ENCODE measurements at regions not wholly inside any gene's neighbourhood (a gene's known extent, or its start where the extent isn't known, plus 50 kb on each side); places are given as distances from the start of the nearest gene placed in this dataset.

DNA sequence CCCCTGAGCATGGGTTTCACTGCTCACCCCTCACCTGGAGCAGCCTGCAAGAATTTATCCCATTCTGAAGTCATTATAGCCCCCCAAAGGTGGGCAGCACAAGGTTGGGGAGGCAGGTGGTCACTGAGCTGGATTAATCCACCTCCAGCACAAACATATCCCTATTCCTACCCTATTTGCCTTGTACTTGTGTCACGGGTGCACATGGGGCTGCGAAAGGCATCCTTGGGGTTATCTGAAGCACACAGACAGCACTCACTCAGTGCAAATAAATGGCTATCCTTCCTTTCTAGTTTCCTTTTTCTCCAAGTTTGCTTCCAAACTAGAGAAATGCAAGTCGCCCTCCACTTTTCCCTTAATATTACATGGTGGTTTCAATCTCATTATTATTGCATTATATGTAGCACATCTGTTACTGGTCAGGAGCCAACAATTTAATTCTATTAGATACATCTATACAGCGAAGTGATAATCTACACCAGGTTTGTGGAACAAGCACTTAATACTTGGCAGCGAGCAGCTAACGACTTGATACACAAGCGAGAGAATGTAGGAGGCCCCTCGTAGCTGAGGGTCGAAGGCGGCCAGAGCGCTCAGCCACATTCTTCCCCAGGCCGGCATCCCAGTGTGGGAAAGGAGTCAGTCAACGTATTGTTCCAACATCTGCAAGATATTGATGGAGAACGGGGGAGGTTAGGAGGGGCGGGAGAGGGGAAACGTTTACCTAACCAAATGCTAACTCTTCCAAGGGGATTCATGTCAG, 121.3 kb upstream of the HABP2 start:
- H4K20me1 ChIP-seq (ENCODE audit: control insufficient read depth, extremely low read depth, insufficient read depth, low read length) = no peaks in the 10 kb centered on the region
- no peak for TF ChIP-seq EZH2 (IDR thresholded peaks at IDR 0.05; ENCODE audit: low read length, missing control alignments)
- TF ChIP-seq, protein P1, sequence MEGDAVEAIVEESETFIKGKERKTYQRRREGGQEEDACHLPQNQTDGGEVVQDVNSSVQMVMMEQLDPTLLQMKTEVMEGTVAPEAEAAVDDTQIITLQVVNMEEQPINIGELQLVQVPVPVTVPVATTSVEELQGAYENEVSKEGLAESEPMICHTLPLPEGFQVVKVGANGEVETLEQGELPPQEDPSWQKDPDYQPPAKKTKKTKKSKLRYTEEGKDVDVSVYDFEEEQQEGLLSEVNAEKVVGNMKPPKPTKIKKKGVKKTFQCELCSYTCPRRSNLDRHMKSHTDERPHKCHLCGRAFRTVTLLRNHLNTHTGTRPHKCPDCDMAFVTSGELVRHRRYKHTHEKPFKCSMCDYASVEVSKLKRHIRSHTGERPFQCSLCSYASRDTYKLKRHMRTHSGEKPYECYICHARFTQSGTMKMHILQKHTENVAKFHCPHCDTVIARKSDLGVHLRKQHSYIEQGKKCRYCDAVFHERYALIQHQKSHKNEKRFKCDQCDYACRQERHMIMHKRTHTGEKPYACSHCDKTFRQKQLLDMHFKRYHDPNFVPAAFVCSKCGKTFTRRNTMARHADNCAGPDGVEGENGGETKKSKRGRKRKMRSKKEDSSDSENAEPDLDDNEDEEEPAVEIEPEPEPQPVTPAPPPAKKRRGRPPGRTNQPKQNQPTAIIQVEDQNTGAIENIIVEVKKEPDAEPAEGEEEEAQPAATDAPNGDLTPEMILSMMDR (conservative IDR thresholded peaks at IDR 0.05 in 1 of 2, IDR thresholded peaks at IDR 0.05 in 1 of 2; ENCODE audit: low read depth in 1 of 2, low read length in 2 of 2) = no peak
- no peaks in the 10 kb centered on the region for H3K79me2 ChIP-seq (ENCODE audit: control insufficient read depth, insufficient read depth, low read length)
- no peaks in the 10 kb centered on the region for H3K4me1 ChIP-seq (ENCODE audit: control insufficient read depth, extremely low read depth, insufficient read depth, low read length)
- no peaks in the 10 kb centered on the region for H3K36me3 ChIP-seq (ENCODE audit: control insufficient read depth, insufficient read depth, low read length)
- H3K4me3 ChIP-seq (replicated peaks in 1 of 4; ENCODE audit: control extremely low read depth in 1 of 4, insufficient read depth in 1 of 4, low read depth in 3 of 4, low read length in 4 of 4) = no peak overlapping the region
- H3K27ac ChIP-seq (ENCODE audit: insufficient read depth, low read length) = no peak overlapping the region
- DNase-seq (ENCODE audit: low read depth in 2 of 2) = no peak
- no peak overlapping the region for H3K9ac ChIP-seq (ENCODE audit: insufficient read depth, low read length)
- no peaks in the 10 kb centered on the region for H3K9me3 ChIP-seq (ENCODE audit: control insufficient read depth, insufficient read depth, low read depth, low read length)
- peaks cover 2% of the 10 kb centered on the region for H3K27me3 ChIP-seq (ENCODE audit: control insufficient read depth, insufficient read depth, low read length)
- H3K4me2 ChIP-seq (ENCODE audit: extremely low read depth, insufficient read depth, low read length) = no peak overlapping the region
- no peak overlapping the region for H2AFZ ChIP-seq (ENCODE audit: low read length)

GRCh38 chr10:113433711-113434110, 119.1 kb upstream of the HABP2 start:
- Histone ChIP-seq H3K4me2 (ENCODE audit: extremely low read depth, insufficient read depth, low read length) (no peak overlapping the region), H3K27ac (ENCODE audit: insufficient read depth, low read length) (no peak overlapping the region)

GRCh38 chr10:113434315-113434714, 118.5 kb upstream of the HABP2 start:
- no peaks in the 10 kb centered on the region for H3K4me1 ChIP-seq (ENCODE audit: control insufficient read depth, extremely low read depth, insufficient read depth, low read length)
- no peak overlapping the region for H3K4me3 ChIP-seq (replicated peaks in 1 of 4; ENCODE audit: control extremely low read depth in 1 of 4, insufficient read depth in 1 of 4, low read depth in 3 of 4, low read length in 4 of 4)
- H4K20me1 ChIP-seq (ENCODE audit: control insufficient read depth, extremely low read depth, insufficient read depth, low read length) = no peaks in the 10 kb centered on the region
- no peak overlapping the region for H3K4me2 ChIP-seq (ENCODE audit: extremely low read depth, insufficient read depth, low read length)
- H3K27ac ChIP-seq (ENCODE audit: insufficient read depth, low read length) = no peak overlapping the region
- H3K79me2 ChIP-seq (ENCODE audit: control insufficient read depth, insufficient read depth, low read length) = no peaks in the 10 kb centered on the region
- H3K9me3 ChIP-seq (ENCODE audit: control insufficient read depth, insufficient read depth, low read depth, low read length) = no peaks in the 10 kb centered on the region
- no peaks in the 10 kb centered on the region for H3K36me3 ChIP-seq (ENCODE audit: control insufficient read depth, insufficient read depth, low read length)
- peaks cover 2% of the 10 kb centered on the region for H3K27me3 ChIP-seq (ENCODE audit: control insufficient read depth, insufficient read depth, low read length)
- H3K9ac ChIP-seq (ENCODE audit: insufficient read depth, low read length) = no peak overlapping the region
- TF ChIP-seq, protein P1 (conservative IDR thresholded peaks at IDR 0.05 in 1 of 2, IDR thresholded peaks at IDR 0.05 in 1 of 2; ENCODE audit: low read depth in 1 of 2, low read length in 2 of 2) = no peak
- no peak for TF ChIP-seq EZH2 (IDR thresholded peaks at IDR 0.05; ENCODE audit: low read length, missing control alignments)
- no peak overlapping the region for H2AFZ ChIP-seq (ENCODE audit: low read length)
- no peak for DNase-seq (ENCODE audit: low read depth in 2 of 2)

More at GRCh38 chr10:113433711-113434110, 119.1 kb upstream of the HABP2 start:
- Histone ChIP-seq H3K9me3 (ENCODE audit: control insufficient read depth, insufficient read depth, low read depth, low read length) (no peaks in the 10 kb centered on the region), H3K4me1 (ENCODE audit: control insufficient read depth, extremely low read depth, insufficient read depth, low read length) (no peaks in the 10 kb centered on the region), H2AFZ (ENCODE audit: low read length) (no peak overlapping the region), H4K20me1 (ENCODE audit: control insufficient read depth, extremely low read depth, insufficient read depth, low read length) (no peaks in the 10 kb centered on the region), H3K79me2 (ENCODE audit: control insufficient read depth, insufficient read depth, low read length) (no peaks in the 10 kb centered on the region), H3K4me3 (replicated peaks in 1 of 4; ENCODE audit: control extremely low read depth in 1 of 4, insufficient read depth in 1 of 4, low read depth in 3 of 4, low read length in 4 of 4) (no peak overlapping the region), H3K36me3 (ENCODE audit: control insufficient read depth, insufficient read depth, low read length) (no peaks in the 10 kb centered on the region), H3K27me3 (ENCODE audit: control insufficient read depth, insufficient read depth, low read length) (peaks cover 2% of the 10 kb centered on the region), H3K9ac (ENCODE audit: insufficient read depth, low read length) (no peak overlapping the region)
- DNase-seq (ENCODE audit: low read depth in 2 of 2) = no peak
- TF ChIP-seq, protein P1 (conservative IDR thresholded peaks at IDR 0.05 in 1 of 2, IDR thresholded peaks at IDR 0.05 in 1 of 2; ENCODE audit: low read depth in 1 of 2, low read length in 2 of 2) = no peak
- no peak for TF ChIP-seq EZH2 (IDR thresholded peaks at IDR 0.05; ENCODE audit: low read length, missing control alignments)

Data from fibroblast of lung (primary cell).